Neural crest cell (in vitro differentiated cells): ENCODE measurements at regions not wholly inside any gene's neighbourhood (a gene's known extent, or its start where the extent isn't known, plus 50 kb on each side); places are given as distances from the start of the nearest gene placed in this dataset.

ENCODE experiments used
- DNase-seq: peaks from one replicate; pipeline ENCODE4 v3.0.0; 2021; ENCODE audit warnings: low read depth, mixed read lengths, low spot score
- H3K27ac Mint-ChIP-seq: one replicate; pipeline ENCODE4 v1.8.0; 2021; ENCODE audit warnings: mild to moderate bottlenecking, mixed read lengths; ENCODE audit not compliant: unreplicated experiment
- H3K27me3 Mint-ChIP-seq: 2 replicates; pipeline ENCODE4 v1.8.0; 2021; ENCODE audit warnings: low read depth, mild to moderate bottlenecking, mixed read lengths
- H3K36me3 Mint-ChIP-seq: 2 replicates; pipeline ENCODE4 v1.8.0; 2021; ENCODE audit warnings: low read depth, mild to moderate bottlenecking, mixed read lengths
- H3K4me1 Mint-ChIP-seq: 2 replicates; pipeline ENCODE4 v1.8.0; 2021; ENCODE audit warnings: mixed read lengths
- H3K4me3 Mint-ChIP-seq: one replicate; pipeline ENCODE4 v1.8.0; 2021; ENCODE audit warnings: mild to moderate bottlenecking, mixed read lengths
- H3K9me3 Mint-ChIP-seq: 2 replicates; pipeline ENCODE4 v1.8.0; 2021; ENCODE audit warnings: mixed read lengths
- CTCF ChIP-seq: fragments of 200-600 bp; sonication (generic); conservative IDR thresholded peaks from 2 replicates; pipeline ENCODE4 v1.5.0; 2021; ENCODE audit warnings: antibody characterized with exemption, mild to moderate bottlenecking

GRCh38 chr16:62921904-62922303, 885.7 kb upstream of the CDH8 start:
- no peak for DNase-seq
- no peak for TF ChIP-seq CTCF
- Mint-ChIP-seq H3K4me1 (peaks cover 12% of the 10 kb centered on the region), H3K36me3 (no peaks in the 10 kb centered on the region), H3K9me3 (no peaks in the 10 kb centered on the region), H3K4me3 (no peak overlapping the region), H3K27ac (no peak overlapping the region), H3K27me3 (no peaks in the 10 kb centered on the region)

GRCh38 chr16:62913924-62914323, 877.7 kb upstream of the CDH8 start:
- no peak for DNase-seq
- Mint-ChIP-seq H3K27ac (no peak overlapping the region), H3K4me3 (no peak overlapping the region), H3K4me1 (peaks cover 5% of the 10 kb centered on the region), H3K9me3 (peaks cover 6% of the 10 kb centered on the region), H3K36me3 (peaks cover 3% of the 10 kb centered on the region), H3K27me3 (no peaks in the 10 kb centered on the region)
- no peak for TF ChIP-seq CTCF

GRCh38 chr16:62913333-62913732, 877.1 kb upstream of the CDH8 start:
- Mint-ChIP-seq H3K27ac (no peak overlapping the region), H3K9me3 (peaks cover 6% of the 10 kb centered on the region), H3K4me3 (no peak overlapping the region), H3K4me1 (peaks cover 8% of the 10 kb centered on the region), H3K36me3 (peaks cover 3% of the 10 kb centered on the region), H3K27me3 (no peaks in the 10 kb centered on the region)
- no peak for TF ChIP-seq CTCF
- no peak for DNase-seq

- Mint-ChIP-seq H3K4me1 (peaks cover 8% of the 10 kb centered on the region), H3K36me3 (peaks cover 6% of the 10 kb centered on the region), H3K9me3 (peaks cover 9% of the 10 kb centered on the region), H3K4me3 (no peak overlapping the region), H3K27ac (no peak overlapping the region), H3K27me3 (no peaks in the 10 kb centered on the region)
- no peak for DNase-seq
- TF ChIP-seq CTCF, result no peak
Measured at GRCh38 chr16:62909597-62909996, 873.4 kb upstream of the CDH8 start.

GRCh38 chr16:62907562-62907961, 871.3 kb upstream of the CDH8 start:
- no peak overlapping the region for H3K4me3 Mint-ChIP-seq
- peaks cover 8% of the 10 kb centered on the region for H3K4me1 Mint-ChIP-seq
- no peaks in the 10 kb centered on the region for H3K27me3 Mint-ChIP-seq
- peaks cover 8% of the 10 kb centered on the region for H3K36me3 Mint-ChIP-seq
- no peak overlapping the region for H3K27ac Mint-ChIP-seq
- TF ChIP-seq CTCF, result no peak
- no peak for DNase-seq
- H3K9me3 Mint-ChIP-seq, result peaks cover 12% of the 10 kb centered on the region
